Kidney tubule cell (primary cell): ENCODE measurements at regions not wholly inside any gene's neighbourhood (a gene's known extent, or its start where the extent isn't known, plus 50 kb on each side); places are given as distances from the start of the nearest gene placed in this dataset.
"Not testable (repeated sequence)": the region's sequence is repeated elsewhere in the genome, so short reads cannot be mapped to it uniquely, and the experiment has no call there.

Source experiments
- DNase-seq: peaks from one replicate; pipeline ENCODE4 v3.0.0-alpha.2; 2018; ENCODE audit warnings: low spot score

DNA sequence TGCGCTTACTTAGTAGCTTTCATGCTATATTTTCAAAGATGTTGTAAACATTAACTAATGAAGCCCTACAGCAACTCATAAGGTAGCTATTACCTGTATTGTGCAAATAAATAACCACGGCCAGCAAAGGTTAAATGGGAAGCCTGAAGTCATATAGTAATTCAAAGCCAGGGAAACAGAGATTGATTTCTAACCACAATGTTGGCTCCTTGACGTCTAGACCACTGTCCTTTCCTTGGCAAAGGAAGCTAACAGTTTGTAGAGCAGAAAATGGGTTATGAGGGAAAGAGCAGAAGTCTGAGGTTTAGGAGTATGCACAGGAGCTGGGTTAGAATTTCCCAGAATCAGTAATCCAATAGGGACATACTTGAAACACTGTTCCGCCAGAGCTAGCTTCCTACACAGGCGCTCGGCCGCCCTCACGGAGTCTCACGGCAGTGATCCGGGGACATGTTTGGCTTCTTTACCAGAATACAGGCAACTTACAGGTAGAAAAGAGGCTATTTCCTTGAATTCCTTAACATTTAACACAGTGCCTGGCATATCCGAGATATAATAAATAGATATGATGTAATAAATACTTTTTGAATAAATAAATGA lies 298.8 kb upstream of the LYPLAL1 start:
- DNase-seq: no peak

DNA sequence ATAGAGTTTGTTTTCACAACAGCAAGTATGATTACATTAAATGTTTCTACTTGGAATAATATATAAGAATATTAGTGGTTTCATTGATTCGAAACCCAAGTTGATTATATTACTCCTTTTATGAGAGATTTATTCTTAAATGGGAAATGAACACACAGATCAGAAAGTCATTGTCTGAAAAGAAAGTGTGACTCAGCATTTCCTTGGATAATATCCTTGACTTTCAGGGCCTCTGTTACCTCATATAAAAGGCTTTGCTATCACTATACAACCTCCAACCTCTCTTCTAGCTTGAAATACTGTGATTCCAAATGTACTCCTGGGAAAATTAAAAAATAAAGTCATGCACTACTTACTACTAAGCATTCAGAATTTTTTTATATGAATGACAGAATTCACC lies 295.3 kb upstream of the LYPLAL1 start:
- peak; percentile 47 for DNase-seq

DNA sequence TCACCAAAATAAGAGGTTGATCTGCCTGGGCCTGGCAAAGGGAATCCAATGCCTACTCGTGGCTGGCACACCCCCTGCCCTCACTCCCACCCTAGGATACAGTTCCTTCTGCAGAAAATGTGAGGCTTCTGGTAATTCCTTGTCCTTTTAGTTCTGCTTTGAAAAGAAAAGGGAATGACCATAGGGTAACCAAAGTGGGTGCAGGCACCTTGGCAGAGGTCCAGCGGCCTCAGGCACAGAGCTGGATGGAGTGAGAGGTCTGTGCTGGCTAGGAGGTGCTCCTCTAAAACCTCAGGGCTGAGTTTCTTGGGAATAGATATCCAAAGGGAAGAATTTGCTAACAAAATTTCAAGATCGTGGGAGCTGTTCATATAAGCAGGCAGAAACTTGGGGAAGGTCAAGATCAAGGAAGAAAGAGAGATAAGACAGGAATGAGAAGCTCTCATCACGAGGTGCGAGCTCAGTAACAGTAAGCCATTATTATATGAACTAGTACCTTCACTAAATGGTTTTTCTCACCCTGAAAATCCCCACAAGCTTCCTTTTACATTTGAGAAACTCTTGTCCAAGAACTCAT lies 293.1 kb upstream of the LYPLAL1 start:
- no peak for DNase-seq

DNA sequence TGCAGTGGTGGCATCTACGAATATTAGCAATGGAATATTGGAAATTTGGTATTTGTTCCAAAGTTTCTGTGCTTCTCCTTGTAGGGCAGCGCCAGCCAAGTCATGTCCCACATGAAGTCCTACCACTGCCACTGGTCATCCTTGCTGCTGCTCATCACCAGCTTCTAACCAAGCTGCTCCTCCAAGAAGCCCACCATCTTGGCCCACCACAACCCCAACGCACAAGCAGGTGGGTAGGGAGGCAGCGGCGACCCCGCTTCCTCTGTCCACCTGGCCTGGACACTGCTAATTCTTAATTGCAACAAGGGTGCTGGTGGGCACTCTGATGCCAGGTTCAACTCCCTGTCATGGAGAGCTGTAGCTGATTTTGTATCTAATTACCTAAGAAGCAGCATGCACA lies 291.2 kb upstream of the LYPLAL1 start:
- no peak for DNase-seq

DNA sequence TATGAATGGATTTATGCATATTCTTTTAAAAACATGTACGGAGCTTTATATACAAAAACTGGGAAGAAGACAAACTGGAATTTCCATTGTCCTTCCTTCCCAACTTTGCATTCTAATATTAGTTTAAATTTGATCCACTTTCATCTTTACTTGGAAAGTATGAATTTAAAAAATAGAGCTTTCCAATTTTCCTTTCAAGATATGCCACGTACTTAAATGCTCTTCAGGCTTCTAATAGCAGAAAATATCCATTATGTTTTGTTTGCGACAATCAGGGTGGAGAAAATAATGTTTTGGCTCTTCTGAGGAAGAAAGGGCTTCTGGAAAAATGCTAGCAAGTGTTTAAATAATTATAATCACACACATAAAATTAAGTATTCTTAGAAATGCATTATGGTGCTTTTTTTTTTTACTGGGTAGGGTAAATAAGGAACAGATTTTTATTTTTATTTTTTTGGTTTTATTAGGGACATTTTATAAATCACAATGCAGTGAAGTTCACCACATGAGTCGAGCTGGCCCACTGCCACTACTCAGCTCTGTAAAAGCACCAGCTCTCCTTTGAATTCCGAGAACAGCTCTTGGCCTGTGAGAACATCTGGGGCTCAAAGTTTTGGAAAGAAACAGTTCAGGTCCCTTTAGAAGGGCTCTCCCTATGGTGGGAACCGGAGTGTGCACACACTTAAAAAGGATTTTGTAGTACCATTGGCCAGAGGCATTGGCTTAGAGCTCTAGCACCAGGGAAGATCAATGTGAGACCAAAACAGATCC lies 287.4 kb upstream of the LYPLAL1 start:
- no peak for DNase-seq

DNA sequence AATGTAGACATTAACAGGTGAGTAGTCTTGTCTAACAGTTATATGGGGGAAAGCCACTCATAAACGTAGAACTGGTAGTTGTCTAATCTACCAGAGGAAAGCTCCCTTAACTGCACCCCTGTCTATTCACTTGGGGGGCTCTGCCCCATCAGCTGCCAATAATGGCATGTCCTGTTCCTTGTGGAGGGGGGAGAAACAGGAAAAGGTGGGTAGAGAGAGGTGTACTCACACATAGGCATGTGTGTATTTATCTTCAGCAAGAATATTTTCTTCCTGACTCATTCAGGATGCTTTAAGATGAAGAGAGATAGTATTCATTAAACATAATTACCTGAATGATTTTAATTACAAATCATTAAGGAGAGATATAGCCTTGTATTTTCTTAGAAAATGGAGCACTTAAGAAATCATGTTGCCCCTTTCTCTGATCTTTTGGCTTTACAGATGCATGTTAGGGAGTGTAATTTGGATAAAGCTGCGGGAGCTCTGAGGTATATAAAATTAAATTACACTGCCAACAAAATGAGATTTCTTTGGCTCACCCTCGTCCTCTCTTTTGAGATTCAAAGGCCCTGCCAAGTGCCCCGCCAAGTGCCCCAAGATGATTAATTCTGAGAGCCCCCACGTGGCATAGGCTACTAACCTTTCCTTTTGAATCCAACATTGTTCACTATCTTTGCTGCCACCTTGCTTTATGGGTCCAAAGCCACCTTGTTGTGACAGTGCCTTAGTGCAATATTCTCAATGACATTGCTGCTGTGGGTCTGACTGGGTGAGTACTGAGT lies 286.3 kb upstream of the LYPLAL1 start:
- DNase-seq: peak; percentile 55

DNA sequence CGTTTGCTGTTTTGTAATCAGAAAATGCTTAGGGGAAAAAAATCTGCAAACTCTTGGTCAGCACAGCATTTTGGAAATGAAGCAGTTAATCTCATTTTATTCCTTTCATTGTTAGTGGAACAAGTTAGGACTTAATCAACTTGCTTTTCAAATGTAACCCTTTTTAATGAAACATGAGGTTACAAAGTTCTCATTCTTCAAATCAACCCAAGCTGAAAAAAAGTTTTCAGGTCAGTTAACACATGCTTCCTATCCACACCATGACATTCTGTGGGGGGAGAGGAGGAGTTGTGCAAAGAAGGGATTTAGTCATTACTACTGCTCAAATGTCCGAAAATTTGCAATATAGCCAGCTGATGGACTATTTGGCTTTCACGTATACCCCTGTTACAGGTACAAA lies 283.2 kb upstream of the LYPLAL1 start:
- DNase-seq: peak; percentile 28

DNA sequence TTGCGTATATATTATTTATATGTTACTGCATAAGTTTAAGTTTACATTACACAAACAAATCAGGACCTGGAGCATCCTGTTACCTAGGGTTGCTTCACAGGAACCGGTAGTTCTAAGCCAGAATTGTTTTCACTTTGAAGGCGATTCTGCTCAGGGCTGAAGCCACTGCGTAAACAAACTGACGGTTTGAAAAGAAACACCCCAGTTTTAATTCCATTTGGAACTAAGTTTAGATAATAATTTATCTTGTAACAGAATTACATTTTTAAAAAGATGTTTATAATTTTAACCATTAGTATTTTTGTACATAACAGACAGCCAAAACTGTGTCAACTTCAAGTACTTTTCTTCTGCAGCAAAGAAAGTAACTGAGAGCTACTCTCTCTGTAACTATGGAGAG lies 282.1 kb upstream of the LYPLAL1 start:
- DNase-seq: no peak

DNA sequence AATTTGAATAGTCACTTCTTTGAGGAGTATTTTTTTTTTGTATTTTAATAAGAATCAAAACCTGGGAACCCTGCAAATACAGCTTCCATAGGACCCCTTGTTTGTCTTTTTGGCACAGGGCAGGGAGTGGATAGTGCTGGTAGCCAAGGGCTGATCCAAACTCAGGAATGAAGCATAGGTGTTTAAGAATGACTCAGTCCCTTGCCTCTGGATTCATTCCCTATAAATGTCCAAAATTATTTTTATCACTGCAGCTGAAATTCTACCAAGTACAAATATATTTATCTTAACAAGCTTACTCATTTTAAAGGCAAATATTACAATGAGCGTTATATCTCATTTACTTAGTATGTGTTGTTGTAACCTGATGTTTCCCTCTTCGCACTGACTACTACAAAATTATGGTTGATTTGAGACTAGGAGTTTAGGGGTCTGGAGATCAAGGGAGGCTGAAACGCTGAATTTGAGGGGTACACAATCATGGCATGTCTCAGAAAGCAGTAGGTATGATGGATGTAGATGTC lies 278.6 kb upstream of the LYPLAL1 start:
- DNase-seq: no peak

DNA sequence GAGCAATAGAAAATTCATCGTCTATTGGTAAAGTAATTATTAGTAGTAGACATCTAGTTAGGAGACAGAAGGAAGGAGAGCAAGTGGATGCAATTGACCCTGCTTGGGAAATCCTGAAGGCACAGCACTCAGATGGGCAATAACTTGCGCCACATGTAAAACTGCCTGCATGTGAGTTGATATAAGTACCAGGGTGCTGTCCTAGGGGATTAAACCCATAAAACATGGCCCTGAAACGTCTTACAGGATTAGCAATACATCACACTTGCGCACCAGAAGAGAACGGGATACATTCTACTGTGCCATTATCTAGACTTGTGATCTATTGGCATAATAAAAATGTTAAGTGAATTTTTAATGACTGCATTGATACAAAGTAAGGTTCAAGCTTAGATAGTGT lies 277.5 kb upstream of the LYPLAL1 start:
- no peak for DNase-seq

DNA sequence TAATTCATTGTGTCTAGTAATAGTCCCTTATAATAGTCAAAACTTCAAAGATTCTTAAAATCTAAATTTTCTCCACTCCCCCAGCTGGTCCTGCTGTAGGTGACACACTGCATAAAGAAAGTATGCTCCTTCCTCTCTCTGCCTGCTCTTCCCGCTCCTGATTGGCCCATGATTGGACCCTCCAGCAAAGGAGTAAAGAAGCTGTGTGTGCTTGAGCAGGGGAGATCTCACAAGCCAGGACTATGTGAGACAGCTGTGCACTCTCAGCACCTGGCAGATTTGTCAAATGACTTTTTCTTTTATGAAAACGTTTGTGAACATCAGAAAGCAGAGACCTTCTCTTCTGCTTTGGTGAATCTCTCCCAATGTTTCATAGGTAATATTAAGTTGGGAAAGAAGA lies 274.8 kb upstream of the LYPLAL1 start:
- DNase-seq: no peak

DNA sequence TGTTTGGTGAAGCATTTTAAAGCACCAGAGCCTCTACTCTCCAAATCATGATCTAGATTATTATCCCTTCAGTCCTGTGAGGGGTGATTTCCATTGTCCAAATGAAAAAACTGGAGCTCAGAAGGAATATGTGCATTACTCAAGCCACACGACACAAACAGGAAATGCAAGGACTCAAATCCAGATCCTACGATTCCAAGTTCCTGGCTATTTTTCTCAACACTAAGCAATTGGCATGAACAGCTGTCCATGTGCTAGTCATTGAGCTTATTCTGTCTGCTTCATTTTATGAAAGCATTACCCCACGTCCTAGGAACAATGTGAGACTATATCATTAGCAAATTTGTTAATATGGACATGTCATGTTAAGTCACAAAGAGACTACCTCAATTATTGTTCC lies 273.1 kb upstream of the LYPLAL1 start:
- DNase-seq: no peak

DNA sequence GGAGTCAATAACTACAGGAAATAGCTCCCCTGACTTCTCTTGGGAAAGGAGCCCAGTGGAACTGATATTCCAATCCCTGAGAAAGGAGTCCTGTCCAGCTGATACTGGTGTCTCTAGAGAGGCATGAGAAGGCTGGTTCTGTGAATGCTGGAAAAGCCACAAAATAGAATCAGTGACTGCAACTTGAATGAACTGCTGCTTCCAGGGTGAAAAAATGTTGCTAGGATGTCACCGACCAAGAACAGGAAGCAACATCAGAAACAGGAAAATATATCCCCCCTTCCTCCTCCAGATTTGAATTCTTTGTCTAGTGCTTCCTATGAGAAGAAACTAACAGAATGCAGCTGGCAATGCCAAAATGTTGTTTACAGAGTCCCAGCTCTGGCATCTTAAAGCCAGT lies 269.3 kb upstream of the LYPLAL1 start:
- DNase-seq: no peak

DNA sequence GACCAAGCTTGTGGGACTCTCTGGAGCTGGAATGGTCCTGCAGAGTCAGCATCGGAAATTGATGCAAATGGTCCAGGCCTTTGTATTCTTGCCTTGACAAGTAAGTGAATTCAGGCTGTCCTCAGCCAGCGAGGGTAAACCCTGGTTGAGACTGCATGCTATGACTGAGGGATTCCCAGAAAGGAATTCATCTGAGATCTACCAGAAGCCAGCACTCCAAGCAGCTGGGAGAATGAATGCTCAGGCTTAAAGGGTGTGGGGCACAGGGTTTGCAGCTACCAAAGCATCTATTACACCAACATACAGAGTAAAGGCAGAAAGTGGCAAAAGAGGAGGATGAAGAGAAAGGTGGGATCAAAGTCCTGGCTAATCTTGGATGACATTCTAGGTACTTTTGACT lies 257.0 kb upstream of the LYPLAL1 start:
- DNase-seq: no peak

DNA sequence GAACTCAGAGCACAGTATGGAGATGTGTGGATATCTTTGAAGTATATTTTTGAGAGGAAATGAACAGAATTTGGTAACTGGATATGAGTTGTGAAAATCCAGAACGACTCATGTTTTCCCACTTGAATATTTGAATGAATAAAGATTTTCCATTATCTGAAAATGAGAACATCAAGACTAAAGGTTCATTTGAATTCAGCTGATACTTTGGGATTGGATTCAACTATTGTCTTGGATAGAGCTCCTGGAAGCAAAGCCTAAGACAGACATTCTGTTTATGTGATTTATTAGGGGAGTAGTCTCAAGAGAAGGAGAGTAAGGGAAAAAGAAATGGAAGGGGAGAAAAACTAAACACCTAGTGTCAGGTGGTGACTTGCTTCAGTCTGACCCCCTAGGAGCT lies 256.0 kb upstream of the LYPLAL1 start:
- no peak for DNase-seq

DNA sequence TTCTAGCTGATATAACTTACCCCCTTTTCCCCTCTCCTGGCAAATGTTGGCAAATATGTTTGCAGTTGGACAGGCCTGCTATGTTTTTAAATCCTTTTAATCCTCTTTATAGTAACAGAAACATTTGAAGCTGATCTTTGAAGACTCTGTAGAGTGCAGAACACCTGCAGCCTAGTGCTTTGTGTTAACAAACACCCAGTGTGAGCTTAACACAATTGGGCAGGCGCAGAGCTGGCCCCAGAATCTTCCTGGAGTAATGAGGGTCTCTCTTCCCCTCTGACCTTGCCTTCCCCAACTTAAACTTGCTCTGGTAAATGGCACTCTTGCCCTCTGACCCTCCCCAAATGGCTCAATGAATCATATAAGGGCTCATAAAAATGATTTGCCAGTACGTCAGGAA lies 247.9 kb upstream of the LYPLAL1 start:
- no peak for DNase-seq

DNA sequence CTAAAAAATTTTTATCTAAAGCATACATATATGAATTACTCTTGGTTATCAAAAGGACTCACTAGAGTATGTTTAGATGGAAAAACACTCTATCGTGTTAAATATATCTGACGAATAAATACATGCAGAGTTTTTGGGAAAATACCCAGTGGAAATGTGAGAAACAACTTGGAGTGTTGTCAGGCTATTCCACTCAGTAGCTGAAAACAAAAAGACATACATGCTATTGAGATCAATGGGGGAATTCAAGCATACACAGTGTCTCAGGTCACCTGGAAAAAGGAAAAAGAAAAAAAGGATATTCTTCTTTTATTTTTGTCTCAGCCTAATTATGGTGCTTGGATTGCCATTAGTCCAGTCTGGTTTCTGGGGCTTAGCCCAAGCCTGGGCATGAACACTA lies 247.0 kb upstream of the LYPLAL1 start:
- DNase-seq: no peak

DNA sequence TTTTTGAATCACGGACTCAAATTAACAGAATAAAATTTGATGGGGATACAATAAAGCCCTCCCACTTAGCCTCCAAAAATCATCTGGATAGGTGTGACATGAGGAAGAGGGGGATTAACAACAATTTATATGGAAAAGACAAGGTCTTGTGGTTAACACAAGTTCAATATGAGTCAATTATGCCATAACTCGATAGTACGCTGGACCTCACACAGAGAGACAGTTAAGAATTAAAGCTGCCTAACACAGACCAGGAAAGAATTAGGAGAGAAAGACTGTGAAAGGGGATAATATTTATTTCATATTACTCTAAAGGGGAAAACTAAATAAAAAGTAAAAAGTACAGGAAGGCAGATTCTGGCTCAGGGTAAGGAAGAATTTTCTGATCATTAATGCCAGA lies 243.7 kb upstream of the LYPLAL1 start:
- DNase-seq: no peak

DNA sequence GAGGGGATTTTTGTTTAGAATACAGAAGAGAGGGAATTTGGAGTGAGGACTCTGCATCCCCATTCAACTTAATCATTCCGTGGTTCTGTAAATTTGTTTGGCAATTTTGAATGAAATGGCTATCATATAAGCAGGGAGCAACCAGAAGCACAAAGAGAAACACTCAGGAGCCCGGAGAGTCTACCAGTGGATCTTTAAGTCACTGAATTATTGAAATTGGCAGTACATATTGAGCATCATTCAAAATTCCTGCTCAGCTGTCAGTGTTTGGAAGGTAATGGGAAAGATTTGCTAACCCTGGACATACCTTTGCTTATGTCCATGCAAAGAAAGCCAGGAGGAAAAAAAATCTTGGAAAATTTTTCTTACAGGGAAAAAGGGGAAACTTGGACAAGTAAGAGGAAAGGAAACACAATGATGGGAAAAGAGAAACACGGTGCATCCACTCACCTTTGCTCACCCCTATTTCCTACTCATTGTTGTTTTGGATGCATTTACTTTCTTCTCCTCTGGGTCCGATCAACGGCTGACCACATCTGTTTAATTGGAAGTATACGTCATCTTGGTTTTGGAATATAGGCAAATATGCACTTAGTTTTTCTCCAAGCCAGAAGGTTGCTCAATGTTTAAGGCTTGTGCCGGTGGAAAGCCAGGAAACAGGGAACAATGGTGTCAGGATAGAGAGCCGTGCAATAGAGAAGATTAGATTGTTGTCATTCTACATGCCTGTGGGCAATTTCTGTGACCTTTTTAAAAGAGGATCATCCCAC lies 243.0 kb upstream of the LYPLAL1 start:
- DNase-seq: no peak

DNA sequence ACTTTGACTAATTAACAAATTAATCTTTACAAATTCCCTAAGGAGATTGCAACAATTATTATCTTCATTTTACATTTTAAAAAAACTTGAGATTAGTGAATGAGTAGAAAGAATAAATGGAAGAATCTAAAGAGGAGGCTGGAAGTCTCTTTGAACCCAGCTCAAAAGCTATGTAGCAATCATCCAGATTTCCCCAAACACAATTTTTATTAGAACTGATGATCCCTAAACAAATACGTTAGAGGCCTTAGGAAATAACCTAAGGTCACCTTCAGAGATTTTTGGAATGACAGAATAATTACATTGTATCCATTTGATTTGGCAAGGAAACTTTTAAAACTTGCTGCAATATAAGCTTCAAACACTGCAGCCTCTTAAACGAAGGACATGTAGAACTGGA lies 242.4 kb upstream of the LYPLAL1 start:
- DNase-seq: no peak

DNA sequence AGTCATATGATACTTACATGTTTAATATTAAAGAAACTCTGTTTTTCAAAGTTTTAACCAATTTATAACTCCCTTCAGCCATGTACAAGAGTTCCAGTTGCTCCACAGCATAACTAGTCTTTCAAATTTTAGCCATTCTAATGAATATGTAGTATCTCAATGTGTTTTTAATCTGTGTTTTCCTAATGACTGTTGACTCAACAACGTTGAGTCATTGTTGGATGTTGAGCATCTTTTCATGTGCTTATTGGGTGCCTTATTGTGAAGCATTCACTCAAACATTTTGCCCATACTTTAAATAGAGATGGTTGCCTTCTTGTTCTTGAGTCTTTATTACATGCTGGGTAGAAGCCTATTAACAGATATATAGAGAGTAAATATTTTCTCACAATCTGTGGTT lies 240.2 kb upstream of the LYPLAL1 start:
- no peak for DNase-seq

DNA sequence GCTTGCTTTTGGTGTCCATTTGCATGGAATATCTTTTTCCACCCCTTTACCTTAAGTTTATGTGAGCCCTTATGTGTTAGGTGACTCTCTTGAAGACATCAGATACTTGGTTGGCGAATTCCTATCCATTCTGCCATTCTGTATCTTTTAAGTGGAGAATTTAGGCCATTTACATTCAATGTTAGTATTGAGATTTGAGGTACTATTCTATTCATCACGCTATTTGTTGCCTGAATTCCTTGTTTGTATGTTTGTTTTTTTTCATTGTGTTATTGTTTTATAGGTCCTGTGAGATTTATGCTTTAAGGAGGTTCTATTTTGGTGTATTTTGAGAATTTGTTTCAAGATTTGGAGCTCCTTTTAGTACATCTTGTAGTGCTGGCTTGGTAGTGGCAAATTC lies 238.3 kb upstream of the LYPLAL1 start:
- not testable (repeated sequence) for DNase-seq
